H9 (cell line): ENCODE measurements at regions not wholly inside any gene's neighbourhood (a gene's known extent, or its start where the extent isn't known, plus 50 kb on each side); places are given as distances from the start of the nearest gene placed in this dataset.

ENCODE experiments used
- DNase-seq: peaks from one replicate; pipeline ENCODE4 v3.0.0-alpha.2; 2017
- H2AFZ ChIP-seq: one replicate; pipeline ENCODE4 v1.6.1; 2013; ENCODE audit warnings: mild to moderate bottlenecking, low read length, control low read depth, moderate library complexity
- H2AK5ac ChIP-seq: 2 replicates; pipeline ENCODE4 v1.6.1; 2013; ENCODE audit warnings: low read length, control low read depth, mixed read lengths; ENCODE audit not compliant: insufficient read length
- H2BK120ac ChIP-seq: one replicate; pipeline ENCODE4 v1.6.1; 2013; ENCODE audit warnings: low read depth, mild to moderate bottlenecking, low read length, control low read depth, inconsistent platforms; ENCODE audit not compliant: poor library complexity, severe bottlenecking
- H2BK12ac ChIP-seq: 2 replicates; pipeline ENCODE4 v1.6.1; 2013; ENCODE audit warnings: low read length, control low read depth, mixed read lengths, low read depth; ENCODE audit not compliant: insufficient read length
- H2BK15ac ChIP-seq: 2 replicates; pipeline ENCODE4 v1.6.1; 2013; ENCODE audit warnings: low read depth, low read length, control low read depth
- H2BK20ac ChIP-seq: one replicate; pipeline ENCODE4 v1.6.1; 2013; ENCODE audit warnings: low read depth, mild to moderate bottlenecking, low read length, control low read depth, inconsistent platforms; ENCODE audit not compliant: poor library complexity, severe bottlenecking
- H2BK5ac ChIP-seq: 2 replicates; pipeline ENCODE4 v1.6.1; 2013; ENCODE audit warnings: low read length, control low read depth, mixed read lengths; ENCODE audit not compliant: insufficient read length
- H3K14ac ChIP-seq: 2 replicates; pipeline ENCODE4 v1.6.1; 2013; ENCODE audit warnings: low read length, control low read depth; ENCODE audit not compliant: insufficient read depth
- H3K18ac ChIP-seq: 2 replicates; pipeline ENCODE4 v1.6.1; 2013; ENCODE audit warnings: low read depth, mild to moderate bottlenecking, mixed read lengths, low read length, control low read depth; ENCODE audit not compliant: insufficient read length
- H3K23ac ChIP-seq: 2 replicates; pipeline ENCODE4 v1.6.1; 2013; ENCODE audit warnings: low read length, control low read depth, mixed read lengths, low read depth; ENCODE audit not compliant: insufficient read length
- H3K23me2 ChIP-seq: 2 replicates; pipeline ENCODE4 v1.6.1; 2013; ENCODE audit warnings: low read depth, mild to moderate bottlenecking, mixed read lengths, low read length, control low read depth; ENCODE audit not compliant: insufficient read length, poor library complexity, severe bottlenecking
- H3K27ac ChIP-seq: 2 replicates; pipeline ENCODE4 v1.5.1; 2013; ENCODE audit warnings: low read length, control low read depth, mixed read lengths, low read depth; ENCODE audit not compliant: insufficient read length
- H3K27me3 ChIP-seq: 2 replicates; pipeline ENCODE4 v1.6.1; 2013; ENCODE audit warnings: low read length, control low read depth, inconsistent platforms; ENCODE audit not compliant: insufficient read depth
- H3K4ac ChIP-seq: 2 replicates; pipeline ENCODE4 v1.6.1; 2013; ENCODE audit warnings: low read depth, mild to moderate bottlenecking, control low read depth, inconsistent platforms, low read length, moderate library complexity
- H3K4me1 ChIP-seq: 2 replicates; pipeline ENCODE4 v1.6.1; 2013; ENCODE audit warnings: low read length, control low read depth, inconsistent platforms; ENCODE audit not compliant: insufficient read depth
- H3K4me2 ChIP-seq: 2 replicates; pipeline ENCODE4 v1.6.1; 2013; ENCODE audit warnings: low read length, control low read depth, mixed read lengths; ENCODE audit not compliant: insufficient read length, insufficient read depth
- H3K56ac ChIP-seq: 2 replicates; pipeline ENCODE4 v1.6.1; 2013; ENCODE audit warnings: low read depth, mild to moderate bottlenecking, mixed read lengths, low read length, control low read depth; ENCODE audit not compliant: insufficient read length
- H3K79me1 ChIP-seq: 2 replicates; pipeline ENCODE4 v1.6.1; 2013; ENCODE audit warnings: low read depth, mild to moderate bottlenecking, moderate library complexity, low read length, control low read depth, inconsistent platforms; ENCODE audit not compliant: insufficient read depth, poor library complexity, severe bottlenecking
- H3K79me2 ChIP-seq: 2 replicates; pipeline ENCODE4 v1.6.1; 2013; ENCODE audit warnings: low read length, control low read depth, inconsistent platforms; ENCODE audit not compliant: insufficient read depth
- H3K9ac ChIP-seq: 2 replicates; pipeline ENCODE4 v1.6.1; 2013; ENCODE audit warnings: low read length, control low read depth, mixed read lengths; ENCODE audit not compliant: insufficient read length; ENCODE audit errors: extremely low read depth
- H3K9me3 ChIP-seq: one replicate; pipeline ENCODE4 v1.6.1; 2013; ENCODE audit warnings: low read depth, low read length, inconsistent platforms; ENCODE audit not compliant: control insufficient read depth
- H3T11ph ChIP-seq: one replicate; pipeline ENCODE4 v1.6.1; 2013; ENCODE audit warnings: mild to moderate bottlenecking, low read length, control low read depth, inconsistent platforms
- H4K20me1 ChIP-seq: one replicate; pipeline ENCODE4 v1.6.1; 2013; ENCODE audit not compliant: control insufficient read depth, insufficient read length, insufficient read depth
- H4K5ac ChIP-seq: 2 replicates; pipeline ENCODE4 v1.6.1; 2013; ENCODE audit warnings: low read depth, mild to moderate bottlenecking, mixed read lengths, low read length, control low read depth; ENCODE audit not compliant: insufficient read length
- H4K8ac ChIP-seq: replicated peaks from 2 replicates; pipeline ENCODE4 v1.6.1; 2013; ENCODE audit warnings: low read length, control low read depth, mixed read lengths, low read depth; ENCODE audit not compliant: insufficient read length
- H4K91ac ChIP-seq: 2 replicates; pipeline ENCODE4 v1.6.1; 2013; ENCODE audit warnings: low read depth, mild to moderate bottlenecking, moderate library complexity, mixed read lengths, low read length, control low read depth; ENCODE audit not compliant: insufficient read length
- H3K27ac Mint-ChIP-seq, 3 experiments: 2 replicates in 2 of 3; 3 replicates in 1 of 3; pipeline ENCODE4 v1.8.0; 2020 to 2021; ENCODE audit warnings: mixed read lengths in 3 of 3, mild to moderate bottlenecking in 1 of 3, moderate library complexity in 1 of 3
- H3K27me3 Mint-ChIP-seq: 2 replicates; pipeline ENCODE4 v1.8.0; 2021; ENCODE audit warnings: low read depth, mild to moderate bottlenecking, moderate library complexity, mixed read lengths
- H3K36me3 Mint-ChIP-seq, 3 experiments: 2 replicates in 2 of 3; 3 replicates in 1 of 3; pipeline ENCODE4 v1.8.0; 2020 to 2021; ENCODE audit warnings: low read depth in 3 of 3, mixed read lengths in 3 of 3; ENCODE audit not compliant: insufficient read depth in 1 of 3
- H3K4me1 Mint-ChIP-seq, 2 experiments: 2 replicates each; pipeline ENCODE4 v1.8.0; 2020; ENCODE audit warnings: mixed read lengths in 2 of 2
- H3K4me3 Mint-ChIP-seq, 2 experiments: 2 replicates in 1 of 2; 3 replicates in 1 of 2; pipeline ENCODE4 v1.8.0; 2020 to 2021; ENCODE audit warnings: mild to moderate bottlenecking in 2 of 2, mixed read lengths in 2 of 2, moderate library complexity in 1 of 2
- H3K9me3 Mint-ChIP-seq, 2 experiments: 2 replicates in 1 of 2; 3 replicates in 1 of 2; pipeline ENCODE4 v1.8.0; 2020; ENCODE audit warnings: mild to moderate bottlenecking in 2 of 2, mixed read lengths in 2 of 2, moderate library complexity in 1 of 2
- CTCF ChIP-seq: fragments of 200-600 bp; sonication (generic); conservative IDR thresholded peaks from 3 replicates; pipeline ENCODE4 v1.8.0; 2021; ENCODE audit warnings: antibody characterized with exemption, mild to moderate bottlenecking
- WGBS: extraction: QIAGEN DNeasy Blood & Tissue Kit; methylation state at CpG from one replicate; pipeline ENCODE4 v1.1.7; 2013; ENCODE audit warnings: missing lambda C conversion rate, low lambda C conversion rate, mixed read lengths; ENCODE audit not compliant: insufficient read length; ENCODE audit errors: extremely low coverage; 5-methylcytosine and 5-hydroxymethylcytosine counted together

DNA sequence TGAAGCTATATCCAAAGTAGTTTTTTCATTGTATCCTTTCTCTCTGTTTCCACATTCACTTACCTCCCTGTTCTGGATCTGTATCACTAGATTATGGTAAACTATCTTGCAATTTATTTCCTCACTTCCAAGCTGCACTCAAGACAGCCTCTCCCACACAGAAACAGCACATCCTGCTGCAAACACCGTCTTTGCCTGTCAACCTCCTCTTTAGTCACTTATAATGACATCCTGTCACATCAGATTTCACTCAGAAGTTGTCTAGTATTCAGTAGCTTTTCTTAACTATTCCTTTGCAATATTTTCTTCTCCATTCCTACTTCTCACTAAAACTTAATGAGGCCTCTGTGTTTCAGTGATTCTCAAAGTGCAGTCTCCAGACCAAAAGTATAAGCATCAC, 490.8 kb downstream of the IGSF11 start:
- WGBS: no CpG with 5 or more reads among the region's 1 CpG
- Mint-ChIP-seq H3K4me3 (no peak overlapping the region), H3K27ac (no peak overlapping the region; a peak in 1 of 7 replicates)

More for the DNA sequence above, 490.8 kb downstream of the IGSF11 start:
- no peak for DNase-seq
- Histone ChIP-seq H2AK5ac (no peak overlapping the region), H3K56ac (no peak overlapping the region), H4K5ac (no peak overlapping the region), H3K14ac (no peak overlapping the region), H4K8ac (no peak overlapping the region), H3K18ac (no peak overlapping the region), H2AFZ (no peak overlapping the region), H3K9me3 (no peaks in the 10 kb centered on the region), H3K4me1 (peaks cover 3% of the 10 kb centered on the region; the same call in 1 of the 2 replicates), H4K91ac (no peak overlapping the region), H3K27me3 (no peaks in the 10 kb centered on the region), H4K20me1 (no peaks in the 10 kb centered on the region), H2BK20ac (no peak overlapping the region), H3K4ac (no peak overlapping the region), H3K79me1 (no peaks in the 10 kb centered on the region), H2BK15ac (no peak overlapping the region), H3K9ac (no peak overlapping the region), H2BK5ac (no peak overlapping the region), H3T11ph (no peak overlapping the region), H3K23ac (no peak overlapping the region), H3K79me2 (no peaks in the 10 kb centered on the region), H2BK120ac (no peak overlapping the region), H3K27ac (no peak overlapping the region), H3K23me2 (no peaks in the 10 kb centered on the region), H2BK12ac (no peak overlapping the region), H3K4me2 (no peak overlapping the region)
- H3K4me1 Mint-ChIP-seq: peaks cover 8 to 9% of the 10 kb centered on the region in 2 experiments
- no peaks in the 10 kb centered on the region; a peak in 1 of 7 replicates for H3K36me3 Mint-ChIP-seq
- no peak for TF ChIP-seq CTCF
- no peaks in the 10 kb centered on the region for H3K9me3 Mint-ChIP-seq
- no peaks in the 10 kb centered on the region for H3K27me3 Mint-ChIP-seq
